CD4-positive, alpha-beta T cell treated with Interleukin-10 for 1 hour (primary cell): ENCODE measurements at regions not wholly inside any gene's neighbourhood (a gene's known extent, or its start where the extent isn't known, plus 50 kb on each side); places are given as distances from the start of the nearest gene placed in this dataset.

ENCODE experiments used
- DNase-seq: peaks from one replicate; pipeline ENCODE4 v3.0.0-alpha.2; 2020

DNA sequence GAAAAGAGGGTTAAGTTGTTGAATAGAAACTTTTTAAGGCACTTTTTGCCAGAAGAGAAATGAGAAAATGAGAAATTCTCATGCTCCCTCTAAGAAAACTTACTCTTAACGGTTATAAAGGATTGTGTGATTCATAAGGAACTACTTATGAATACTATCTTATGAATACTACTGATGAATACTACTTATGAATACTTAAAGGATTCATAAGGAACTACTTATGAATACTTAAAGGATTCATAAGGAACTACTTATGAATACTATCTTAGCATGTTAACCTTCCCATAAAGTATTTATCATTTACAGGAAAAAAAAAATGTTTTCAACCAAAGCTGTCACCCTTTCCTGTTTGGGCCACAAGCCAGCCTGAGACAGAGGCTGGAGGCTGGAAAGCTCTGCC, 53.1 kb upstream of the UCN3 start:
- no peak for DNase-seq

DNA sequence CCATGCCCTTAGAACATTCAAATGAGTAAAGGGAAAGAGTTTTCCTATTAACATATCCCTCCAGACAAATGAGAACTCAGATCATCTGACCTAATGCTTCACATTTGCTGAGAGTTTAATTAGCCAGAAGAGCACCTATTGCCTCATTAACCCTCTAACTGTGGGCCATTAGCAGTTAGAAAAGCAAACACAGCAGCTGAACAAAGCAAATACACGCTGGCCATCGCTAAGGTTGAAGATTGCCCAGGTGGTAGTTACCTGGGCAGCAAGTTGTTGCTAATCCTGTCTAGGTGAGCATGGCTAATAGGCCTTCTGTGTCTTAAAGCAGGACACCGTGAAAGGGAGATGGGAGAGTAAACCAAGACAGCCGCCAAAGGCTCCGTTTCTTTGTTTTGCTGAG, 49.9 kb upstream of the UCN3 start:
- DNase-seq: no peak
